Panc1 (cell line): ENCODE measurements at regions not wholly inside any gene's neighbourhood (a gene's known extent, or its start where the extent isn't known, plus 50 kb on each side); places are given as distances from the start of the nearest gene placed in this dataset.

Source experiments
- POLR2AphosphoS5 ChIP-seq: IDR thresholded peaks from 2 replicates; pipeline ENCODE4 v1.6.1; 2012; ENCODE audit warnings: mild to moderate bottlenecking, low read depth, low read length, moderate library complexity
- SIN3A ChIP-seq: IDR thresholded peaks from 2 replicates; pipeline ENCODE4 v1.6.1; 2012; ENCODE audit warnings: low read depth, mild to moderate bottlenecking, low read length, moderate library complexity, borderline replicate concordance; ENCODE audit not compliant: insufficient read depth
- TCF7L2 ChIP-seq: IDR thresholded peaks from 2 replicates; pipeline ENCODE4 v1.6.1; 2011; ENCODE audit warnings: mild to moderate bottlenecking, low read depth, low read length, inconsistent platforms
- TF ChIP-seq, protein P1 (sequence below): fragments of 450-650 bp; IDR thresholded peaks from 2 replicates; pipeline ENCODE4 v1.5.1; 2017; ENCODE audit warnings: mild to moderate bottlenecking
- TF ChIP-seq, protein P2 (sequence below), 2 experiments: IDR thresholded peaks; 2 replicates each; pipeline ENCODE4 v1.6.1; 2011 to 2012; ENCODE audit warnings: low read depth in 2 of 2, control low read depth in 1 of 2, low read length in 1 of 2, mild to moderate bottlenecking in 1 of 2, moderate library complexity in 1 of 2; ENCODE audit not compliant: insufficient read depth in 1 of 2

DNA sequence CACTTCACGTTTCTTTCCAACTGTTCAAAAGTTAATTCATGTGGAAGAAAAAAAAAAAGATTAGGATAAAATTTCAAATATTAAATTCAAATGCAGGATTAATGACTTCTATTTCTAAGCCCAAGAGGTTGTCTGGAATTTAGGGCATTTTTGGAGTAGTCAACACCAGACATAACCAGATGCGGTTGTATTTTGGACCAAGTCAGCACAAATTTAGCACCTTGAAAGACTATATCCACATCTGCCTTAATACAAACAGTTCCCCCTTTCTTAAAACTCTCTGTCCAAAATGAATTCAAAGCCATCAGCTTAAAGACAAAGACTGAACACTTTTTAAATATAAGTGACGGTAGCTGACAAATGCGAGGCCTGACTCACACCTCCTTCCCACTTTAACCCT is 282.9 kb downstream of the C16orf95 start:
- TF ChIP-seq, protein P1, sequence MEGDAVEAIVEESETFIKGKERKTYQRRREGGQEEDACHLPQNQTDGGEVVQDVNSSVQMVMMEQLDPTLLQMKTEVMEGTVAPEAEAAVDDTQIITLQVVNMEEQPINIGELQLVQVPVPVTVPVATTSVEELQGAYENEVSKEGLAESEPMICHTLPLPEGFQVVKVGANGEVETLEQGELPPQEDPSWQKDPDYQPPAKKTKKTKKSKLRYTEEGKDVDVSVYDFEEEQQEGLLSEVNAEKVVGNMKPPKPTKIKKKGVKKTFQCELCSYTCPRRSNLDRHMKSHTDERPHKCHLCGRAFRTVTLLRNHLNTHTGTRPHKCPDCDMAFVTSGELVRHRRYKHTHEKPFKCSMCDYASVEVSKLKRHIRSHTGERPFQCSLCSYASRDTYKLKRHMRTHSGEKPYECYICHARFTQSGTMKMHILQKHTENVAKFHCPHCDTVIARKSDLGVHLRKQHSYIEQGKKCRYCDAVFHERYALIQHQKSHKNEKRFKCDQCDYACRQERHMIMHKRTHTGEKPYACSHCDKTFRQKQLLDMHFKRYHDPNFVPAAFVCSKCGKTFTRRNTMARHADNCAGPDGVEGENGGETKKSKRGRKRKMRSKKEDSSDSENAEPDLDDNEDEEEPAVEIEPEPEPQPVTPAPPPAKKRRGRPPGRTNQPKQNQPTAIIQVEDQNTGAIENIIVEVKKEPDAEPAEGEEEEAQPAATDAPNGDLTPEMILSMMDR: no peak
- TF ChIP-seq POLR2AphosphoS5 (no peak), TCF7L2 (no peak), SIN3A (no peak)
- TF ChIP-seq, protein P2, sequence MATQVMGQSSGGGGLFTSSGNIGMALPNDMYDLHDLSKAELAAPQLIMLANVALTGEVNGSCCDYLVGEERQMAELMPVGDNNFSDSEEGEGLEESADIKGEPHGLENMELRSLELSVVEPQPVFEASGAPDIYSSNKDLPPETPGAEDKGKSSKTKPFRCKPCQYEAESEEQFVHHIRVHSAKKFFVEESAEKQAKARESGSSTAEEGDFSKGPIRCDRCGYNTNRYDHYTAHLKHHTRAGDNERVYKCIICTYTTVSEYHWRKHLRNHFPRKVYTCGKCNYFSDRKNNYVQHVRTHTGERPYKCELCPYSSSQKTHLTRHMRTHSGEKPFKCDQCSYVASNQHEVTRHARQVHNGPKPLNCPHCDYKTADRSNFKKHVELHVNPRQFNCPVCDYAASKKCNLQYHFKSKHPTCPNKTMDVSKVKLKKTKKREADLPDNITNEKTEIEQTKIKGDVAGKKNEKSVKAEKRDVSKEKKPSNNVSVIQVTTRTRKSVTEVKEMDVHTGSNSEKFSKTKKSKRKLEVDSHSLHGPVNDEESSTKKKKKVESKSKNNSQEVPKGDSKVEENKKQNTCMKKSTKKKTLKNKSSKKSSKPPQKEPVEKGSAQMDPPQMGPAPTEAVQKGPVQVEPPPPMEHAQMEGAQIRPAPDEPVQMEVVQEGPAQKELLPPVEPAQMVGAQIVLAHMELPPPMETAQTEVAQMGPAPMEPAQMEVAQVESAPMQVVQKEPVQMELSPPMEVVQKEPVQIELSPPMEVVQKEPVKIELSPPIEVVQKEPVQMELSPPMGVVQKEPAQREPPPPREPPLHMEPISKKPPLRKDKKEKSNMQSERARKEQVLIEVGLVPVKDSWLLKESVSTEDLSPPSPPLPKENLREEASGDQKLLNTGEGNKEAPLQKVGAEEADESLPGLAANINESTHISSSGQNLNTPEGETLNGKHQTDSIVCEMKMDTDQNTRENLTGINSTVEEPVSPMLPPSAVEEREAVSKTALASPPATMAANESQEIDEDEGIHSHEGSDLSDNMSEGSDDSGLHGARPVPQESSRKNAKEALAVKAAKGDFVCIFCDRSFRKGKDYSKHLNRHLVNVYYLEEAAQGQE (IDR thresholded peaks at IDR 0.05; ENCODE audit: insufficient read depth in 1 of 2, low read depth in 2 of 2, low read length in 1 of 2): no peak
